Hematopoietic multipotent progenitor cell treated with erythropoietin and hydrocortisone succinate and interleukin-3 and kit ligand, for 8 days (in vitro differentiated cells): ENCODE measurements at regions not wholly inside any gene's neighbourhood (a gene's known extent, or its start where the extent isn't known, plus 50 kb on each side); places are given as distances from the start of the nearest gene placed in this dataset.

Experiments
- DNase-seq: peaks from one replicate; pipeline ENCODE4 v3.0.0-alpha.2; 2015

GRCh38 chr11:95375451-95375850 is 144.4 kb upstream of the SESN3 start:
- DNase-seq: no peak

- DNase-seq: no peak
Observed at GRCh38 chr11:95374105-95374504, 143.1 kb upstream of the SESN3 start.

DNA sequence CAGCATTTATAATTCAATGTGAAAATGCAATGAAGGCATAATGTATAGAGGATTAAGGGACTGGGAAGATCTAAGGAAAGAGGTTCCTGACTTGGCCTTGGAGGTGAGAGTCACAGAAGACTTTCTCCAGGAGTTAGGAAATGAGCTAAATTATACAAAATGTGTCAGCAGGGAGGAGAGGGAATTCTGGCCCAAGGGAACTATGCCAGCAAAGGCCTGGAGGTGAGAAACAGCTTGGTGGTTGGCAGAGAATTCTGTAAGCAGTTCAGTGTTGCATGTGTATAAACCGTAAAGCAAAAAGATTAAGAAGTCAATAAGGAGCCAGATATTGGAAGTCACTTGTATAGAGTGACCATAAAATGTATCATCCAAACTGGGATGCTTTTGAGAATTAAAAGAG is 142.2 kb upstream of the SESN3 start:
- DNase-seq: no peak

- no peak for DNase-seq
Observed at GRCh38 chr11:95372097-95372656, 141.2 kb upstream of the SESN3 start.

- peak; percentile 11 for DNase-seq
Observed at GRCh38 chr11:95371153-95371552, 140.2 kb upstream of the SESN3 start.

DNA sequence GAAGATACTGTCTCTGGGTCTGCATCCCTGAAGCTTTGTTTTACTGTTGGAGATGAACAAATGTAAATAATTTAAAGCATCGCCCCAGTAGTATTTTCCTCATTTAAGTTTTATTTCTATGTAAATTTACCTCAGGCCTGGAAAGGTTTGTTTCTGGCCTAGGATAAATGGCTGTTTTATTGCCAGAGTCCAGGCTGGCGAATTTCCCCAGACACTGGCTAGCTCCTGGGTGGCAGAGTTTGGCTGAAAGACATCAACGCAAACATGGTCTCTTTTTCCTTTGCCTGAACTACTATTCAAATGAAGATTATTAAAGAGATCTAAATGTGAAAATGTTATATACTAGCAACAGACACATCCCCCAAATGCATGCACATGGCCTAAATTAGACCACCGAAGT is 136.7 kb upstream of the SESN3 start:
- DNase-seq: no peak

GRCh38 chr11:95365348-95365747 is 134.3 kb upstream of the SESN3 start:
- DNase-seq: no peak

DNA sequence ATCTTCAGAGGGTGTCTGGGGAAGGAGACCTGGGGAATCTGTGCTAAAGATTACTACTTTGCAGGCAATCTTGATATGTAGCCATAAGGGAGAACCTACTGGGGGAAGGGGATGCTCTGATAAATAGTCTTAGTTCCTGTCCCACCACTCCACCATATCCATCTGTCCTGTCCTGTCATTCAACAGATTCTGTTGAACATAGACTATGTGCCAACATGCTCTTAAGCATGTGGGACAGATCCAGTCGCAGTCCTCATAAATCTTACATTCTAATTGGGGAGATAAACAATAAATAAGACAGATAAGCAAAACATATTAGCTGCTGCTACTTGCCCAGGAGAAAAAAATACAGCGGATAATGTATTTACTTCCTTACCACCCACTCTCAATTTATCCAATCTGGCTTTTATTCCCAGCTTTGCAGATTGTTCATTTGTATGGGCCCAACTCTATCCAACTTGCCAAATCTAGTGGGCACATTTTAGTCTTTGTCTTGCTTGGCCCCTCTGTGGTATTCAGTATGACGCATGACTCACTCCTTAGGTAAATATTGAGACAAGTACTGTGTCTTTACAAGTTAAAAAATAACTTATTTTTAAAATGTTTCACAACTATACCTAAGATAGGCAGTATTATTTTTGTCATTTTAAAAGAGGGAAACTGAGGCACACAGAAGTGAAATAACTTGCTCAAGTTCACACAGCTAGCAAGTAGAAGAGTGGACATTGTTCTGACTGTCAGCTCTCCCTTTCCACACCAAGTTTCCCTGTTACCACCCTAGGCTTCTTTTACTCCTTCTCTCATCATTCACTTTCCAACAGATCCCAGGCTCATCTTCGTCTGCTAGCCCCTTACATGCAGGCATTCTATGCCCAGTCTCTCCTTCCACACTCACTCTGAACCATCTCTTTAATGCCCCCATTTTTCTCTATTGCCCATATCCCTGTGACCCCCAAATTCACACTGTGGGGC is 133.6 kb upstream of the SESN3 start:
- DNase-seq: no peak

DNA sequence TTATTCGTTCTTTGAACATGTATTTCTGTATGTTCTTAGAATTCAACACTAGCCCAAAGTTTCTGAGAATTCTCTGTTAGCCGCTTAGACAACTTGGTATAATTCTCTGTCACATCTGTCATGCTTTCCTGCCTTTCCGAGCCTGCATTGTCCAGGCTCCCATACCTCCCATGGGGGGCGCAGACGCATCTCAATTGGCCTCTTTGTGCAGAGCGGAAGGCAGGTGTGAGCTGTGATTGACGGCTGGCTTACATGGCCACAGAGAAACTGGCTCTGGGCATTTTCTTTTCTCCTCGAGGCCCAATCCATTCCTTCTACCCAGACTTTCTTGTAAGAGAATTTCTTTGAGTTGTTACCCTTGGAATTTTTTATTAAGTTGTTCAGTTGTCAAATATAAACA is 132.7 kb upstream of the SESN3 start:
- DNase-seq: no peak

DNA sequence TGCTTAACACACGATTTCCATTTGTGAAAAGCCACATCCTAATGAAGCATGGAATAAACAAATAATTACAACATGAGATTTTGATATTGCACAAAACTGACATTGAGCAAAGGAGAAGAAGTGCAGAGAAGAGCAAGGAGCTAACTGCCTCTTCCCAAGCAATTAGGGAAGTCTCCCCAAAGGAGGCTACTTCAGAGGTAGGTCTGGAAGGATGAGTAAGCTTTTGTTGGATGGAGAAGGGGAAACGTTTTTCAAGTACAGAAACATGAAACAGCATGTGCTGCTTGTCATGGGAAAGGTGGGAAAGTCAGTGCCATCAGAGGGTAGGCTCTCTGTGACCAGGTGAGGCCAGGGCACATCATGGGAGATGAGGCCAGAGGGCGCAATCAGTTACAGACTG is 132.2 kb upstream of the SESN3 start:
- no peak for DNase-seq

DNA sequence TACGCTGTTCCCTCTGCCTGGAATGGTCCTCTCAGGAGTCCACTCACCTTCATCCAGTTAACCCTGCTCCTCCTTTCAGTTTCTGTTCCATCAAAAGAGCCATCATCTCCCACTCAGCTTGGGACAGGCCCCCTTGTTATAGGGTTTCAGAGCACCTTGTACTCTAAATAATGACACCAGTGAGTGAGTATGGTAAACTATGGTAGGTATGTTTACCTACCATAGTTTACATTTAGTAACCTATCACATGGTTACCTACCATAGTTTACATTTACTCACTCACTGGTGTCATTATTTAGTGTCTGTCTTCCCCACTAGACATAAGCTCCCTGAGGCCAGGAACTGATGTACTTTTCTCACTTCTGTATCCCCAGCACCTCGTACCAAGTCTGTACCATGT is 130.2 kb upstream of the SESN3 start:
- DNase-seq: no peak

DNA sequence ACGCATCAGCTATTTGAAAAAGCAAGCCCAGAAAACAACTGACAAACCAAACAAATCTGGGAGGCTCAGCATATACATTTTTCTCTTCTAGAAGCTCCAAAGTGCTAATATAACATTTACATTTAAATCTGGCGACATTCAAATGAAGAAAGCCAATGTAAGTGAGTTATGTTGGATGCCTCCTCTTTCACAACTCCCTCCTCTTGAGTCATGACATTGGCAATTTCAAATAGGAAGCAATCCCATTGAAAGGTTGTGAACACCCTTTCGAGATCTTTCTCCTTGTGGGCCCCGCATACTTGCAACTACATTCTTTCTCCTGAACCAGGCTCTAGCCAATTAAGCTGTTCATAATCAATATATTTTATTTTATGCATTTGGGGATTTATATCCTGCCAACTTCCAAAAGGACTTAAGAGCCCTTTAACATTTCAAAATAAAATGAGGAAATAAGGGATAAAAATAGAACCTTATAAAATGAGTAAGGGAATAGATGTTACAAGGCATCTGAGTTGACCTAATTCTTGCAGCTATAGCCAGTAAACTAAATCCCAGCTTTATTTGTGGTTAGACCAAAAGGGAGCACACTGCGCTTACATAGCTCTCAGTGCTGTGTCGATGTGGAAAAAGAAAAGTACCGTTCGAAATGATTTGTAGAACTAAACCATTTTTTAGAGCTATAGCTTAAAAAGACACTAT is 129.5 kb upstream of the SESN3 start:
- no peak for DNase-seq

DNA sequence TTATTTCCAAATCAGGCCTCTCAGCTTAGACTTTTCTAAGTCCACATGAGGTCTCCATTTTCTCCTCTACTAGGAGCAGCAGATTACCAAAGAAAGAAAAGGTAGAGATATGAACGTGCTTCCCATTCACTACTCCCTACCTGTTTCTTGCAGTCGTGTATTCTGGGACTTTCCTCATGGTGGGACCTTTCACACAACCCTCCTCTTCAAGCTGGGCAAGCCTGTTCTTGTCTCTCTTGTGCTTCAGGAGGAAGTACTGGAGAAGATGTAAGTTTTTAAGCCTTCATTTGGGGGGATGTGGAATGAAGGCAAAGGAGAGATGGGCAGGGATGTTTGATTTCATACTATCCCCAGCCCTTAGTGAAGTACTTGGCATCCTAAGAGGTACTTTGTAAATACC is 128.8 kb upstream of the SESN3 start:
- no peak for DNase-seq

DNA sequence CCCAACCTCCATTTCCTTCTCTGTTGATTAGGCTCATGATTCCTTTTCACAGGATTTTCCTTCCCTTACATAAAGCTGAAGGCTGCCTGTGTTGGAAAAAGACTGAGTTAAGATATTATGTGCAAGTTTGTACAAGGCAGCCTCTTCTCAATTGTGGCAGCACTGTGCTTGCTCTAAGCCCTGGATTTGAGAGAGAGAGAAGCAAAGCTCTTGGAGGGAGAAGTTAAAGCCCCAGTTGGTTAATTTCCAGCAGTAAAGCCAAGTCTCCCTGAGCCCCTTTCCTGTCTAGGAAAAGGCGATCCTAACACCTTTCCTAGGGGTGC is 128.3 kb upstream of the SESN3 start:
- no peak for DNase-seq

DNA sequence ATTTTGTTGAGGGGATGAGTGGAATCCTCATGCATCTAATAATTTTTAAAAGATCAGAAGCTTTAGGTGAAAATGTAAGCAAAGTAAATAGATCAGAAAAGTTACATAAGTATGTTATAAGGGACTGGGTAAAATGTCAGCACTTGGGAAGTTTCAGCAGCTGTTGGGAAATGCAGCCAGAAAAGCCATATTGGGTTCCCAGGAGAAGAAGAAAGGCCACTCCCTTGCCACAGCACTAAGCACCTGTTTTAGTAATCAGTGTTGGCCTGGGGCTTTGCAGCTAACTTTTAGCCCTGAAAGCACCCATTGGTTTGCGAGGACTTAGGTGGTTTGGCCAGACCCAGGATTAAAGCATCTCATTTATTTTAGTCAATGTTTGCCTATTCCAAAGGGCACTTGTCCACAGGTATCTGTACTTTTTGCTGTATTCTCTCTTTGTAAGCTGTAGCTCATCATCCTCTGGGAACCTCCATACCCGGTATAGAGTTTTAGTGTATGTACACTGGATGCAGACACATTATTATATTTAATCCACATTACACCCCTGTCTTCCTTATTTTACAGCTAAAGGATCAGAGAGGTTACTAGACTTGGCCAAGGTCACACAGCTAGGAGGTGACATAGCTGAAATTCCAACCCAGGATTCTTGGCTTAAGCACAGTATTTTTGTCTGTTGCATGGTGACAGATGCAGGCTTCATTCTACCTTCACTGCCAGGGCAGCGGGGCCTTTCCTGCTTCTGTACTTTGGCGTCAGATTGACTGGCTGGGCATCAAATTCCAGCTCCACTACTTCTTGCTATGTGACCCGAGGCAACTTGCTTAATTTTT is 127.7 kb upstream of the SESN3 start:
- no peak for DNase-seq

GRCh38 chr11:95354304-95354703 is 123.3 kb upstream of the SESN3 start:
- DNase-seq: no peak

DNA sequence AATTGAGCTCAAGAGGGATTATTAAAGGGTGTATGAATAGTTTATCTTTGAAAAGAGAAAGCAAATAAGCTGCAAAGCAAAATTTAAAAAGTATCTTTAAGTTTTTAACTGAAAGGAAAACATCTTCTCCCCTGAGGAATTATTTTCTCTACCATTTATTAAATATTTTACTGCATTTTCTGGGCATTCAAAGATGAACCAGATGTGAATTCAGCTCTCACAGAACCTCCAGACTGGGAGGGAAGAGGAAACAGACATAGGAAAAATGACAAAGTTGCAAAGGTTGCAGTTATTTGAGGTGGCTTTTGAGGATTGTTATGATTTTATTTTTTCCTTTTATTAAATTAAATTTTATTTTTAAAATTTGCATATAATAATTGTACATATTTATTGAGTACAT is 122.7 kb upstream of the SESN3 start:
- no peak for DNase-seq

GRCh38 chr11:95352733-95353346 is 121.8 kb upstream of the SESN3 start:
- no peak for DNase-seq

- DNase-seq: no peak
Observed at GRCh38 chr11:95349345-95349942, 118.4 kb upstream of the SESN3 start.

DNA sequence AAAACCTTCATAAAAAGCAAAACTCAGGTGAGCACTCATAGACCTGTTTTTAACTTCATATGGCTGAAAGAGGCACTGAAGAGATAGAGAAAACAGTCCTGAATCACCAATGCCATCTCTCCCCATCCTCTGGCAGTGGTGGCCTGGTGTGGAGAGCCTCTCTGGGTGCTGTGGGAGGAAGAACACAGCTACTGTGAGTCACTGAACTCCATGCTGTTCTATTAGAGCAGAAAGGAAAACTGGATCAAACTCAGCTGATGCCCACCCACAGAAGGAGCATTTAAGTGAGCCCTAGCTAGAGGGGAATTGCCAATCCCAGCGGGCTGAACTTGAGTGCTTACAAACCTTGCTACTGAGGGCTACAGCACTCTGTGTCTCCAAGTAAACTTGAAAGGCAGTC is 115.3 kb upstream of the SESN3 start:
- DNase-seq: no peak

- DNase-seq: no peak
Observed at GRCh38 chr11:95345651-95346050, 114.6 kb upstream of the SESN3 start.

GRCh38 chr11:95344932-95345642 is 114.1 kb upstream of the SESN3 start:
- no peak for DNase-seq
